BE2C (cell line): ENCODE measurements at regions not wholly inside any gene's neighbourhood (a gene's known extent, or its start where the extent isn't known, plus 50 kb on each side); places are given as distances from the start of the nearest gene placed in this dataset.

ENCODE experiments used
- DNase-seq: peaks from one replicate; pipeline ENCODE4 v3.0.0-alpha.2; 2020
- H3K27me3 ChIP-seq: fragments of 250-450 bp; sonication (Bioruptor Pico); 2 replicates; pipeline ENCODE4 v1.5.1; 2020; ENCODE audit warnings: mild to moderate bottlenecking
- H3K36me3 ChIP-seq: fragments of 250-450 bp; sonication (Bioruptor Pico); 2 replicates; pipeline ENCODE4 v1.5.1; 2020; ENCODE audit warnings: mild to moderate bottlenecking
- H3K4me1 ChIP-seq: fragments of 250-450 bp; sonication (Bioruptor Pico); 2 replicates; pipeline ENCODE4 v1.5.1; 2020
- H3K4me3 ChIP-seq: 2 replicates; pipeline ENCODE4 v1.5.1; 2011; ENCODE audit warnings: low read depth, low read length
- H3K9me3 ChIP-seq: fragments of 250-450 bp; sonication (Bioruptor Pico); 2 replicates; pipeline ENCODE4 v1.5.1; 2020
- TF ChIP-seq, protein P1 (sequence below): IDR thresholded peaks from 2 replicates; pipeline ENCODE4 v1.5.1; 2012; ENCODE audit warnings: mild to moderate bottlenecking, low read depth, low read length

DNA sequence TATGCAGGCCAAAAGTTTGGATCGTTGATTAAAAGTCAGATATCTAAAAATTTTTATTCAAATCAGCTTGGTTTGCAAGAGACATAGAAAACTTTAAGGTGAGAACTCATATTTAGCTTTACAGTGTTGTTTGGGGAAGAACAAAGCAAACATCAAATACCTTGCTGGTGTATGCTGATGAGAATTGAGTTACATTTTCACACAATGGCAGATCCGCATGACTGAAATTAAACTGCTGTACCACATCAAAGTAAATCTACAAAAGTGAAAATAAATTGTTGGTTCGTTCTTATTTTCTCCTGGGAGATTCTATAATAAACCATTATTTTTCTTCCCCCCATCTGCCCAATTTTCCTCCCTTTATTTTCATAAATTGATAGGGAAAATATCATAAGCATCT lies 198.2 kb upstream of the PCSK5 start:
- Histone ChIP-seq H3K4me3 (no peak overlapping the region), H3K36me3 (no peaks in the 10 kb centered on the region), H3K27me3 (no peaks in the 10 kb centered on the region), H3K4me1 (no peaks in the 10 kb centered on the region), H3K9me3 (no peaks in the 10 kb centered on the region)
- TF ChIP-seq, protein P1, sequence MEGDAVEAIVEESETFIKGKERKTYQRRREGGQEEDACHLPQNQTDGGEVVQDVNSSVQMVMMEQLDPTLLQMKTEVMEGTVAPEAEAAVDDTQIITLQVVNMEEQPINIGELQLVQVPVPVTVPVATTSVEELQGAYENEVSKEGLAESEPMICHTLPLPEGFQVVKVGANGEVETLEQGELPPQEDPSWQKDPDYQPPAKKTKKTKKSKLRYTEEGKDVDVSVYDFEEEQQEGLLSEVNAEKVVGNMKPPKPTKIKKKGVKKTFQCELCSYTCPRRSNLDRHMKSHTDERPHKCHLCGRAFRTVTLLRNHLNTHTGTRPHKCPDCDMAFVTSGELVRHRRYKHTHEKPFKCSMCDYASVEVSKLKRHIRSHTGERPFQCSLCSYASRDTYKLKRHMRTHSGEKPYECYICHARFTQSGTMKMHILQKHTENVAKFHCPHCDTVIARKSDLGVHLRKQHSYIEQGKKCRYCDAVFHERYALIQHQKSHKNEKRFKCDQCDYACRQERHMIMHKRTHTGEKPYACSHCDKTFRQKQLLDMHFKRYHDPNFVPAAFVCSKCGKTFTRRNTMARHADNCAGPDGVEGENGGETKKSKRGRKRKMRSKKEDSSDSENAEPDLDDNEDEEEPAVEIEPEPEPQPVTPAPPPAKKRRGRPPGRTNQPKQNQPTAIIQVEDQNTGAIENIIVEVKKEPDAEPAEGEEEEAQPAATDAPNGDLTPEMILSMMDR, result no peak
- no peak for DNase-seq

DNA sequence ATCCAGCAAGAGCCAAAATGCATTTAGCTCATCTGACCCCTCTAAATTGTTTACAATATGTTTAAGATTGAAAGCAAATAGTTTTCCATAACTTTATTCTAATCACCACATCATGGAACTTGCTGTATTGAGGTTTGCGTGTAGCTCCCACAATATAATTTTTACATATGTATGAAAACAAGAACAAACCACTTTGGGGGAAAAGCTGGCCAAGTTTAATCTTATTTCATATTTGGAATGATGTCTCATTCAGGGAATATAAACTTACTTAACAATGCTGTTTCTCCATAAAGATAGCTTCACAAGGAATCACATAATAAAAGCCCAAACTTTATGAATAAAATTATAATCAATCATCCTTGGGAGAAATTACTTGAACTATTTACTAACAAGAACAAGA lies 194.6 kb upstream of the PCSK5 start:
- Histone ChIP-seq H3K27me3 (no peaks in the 10 kb centered on the region), H3K4me1 (no peaks in the 10 kb centered on the region), H3K36me3 (no peaks in the 10 kb centered on the region), H3K4me3 (no peak overlapping the region), H3K9me3 (no peaks in the 10 kb centered on the region)
- no peak for DNase-seq
- TF ChIP-seq, protein P1, result no peak

DNA sequence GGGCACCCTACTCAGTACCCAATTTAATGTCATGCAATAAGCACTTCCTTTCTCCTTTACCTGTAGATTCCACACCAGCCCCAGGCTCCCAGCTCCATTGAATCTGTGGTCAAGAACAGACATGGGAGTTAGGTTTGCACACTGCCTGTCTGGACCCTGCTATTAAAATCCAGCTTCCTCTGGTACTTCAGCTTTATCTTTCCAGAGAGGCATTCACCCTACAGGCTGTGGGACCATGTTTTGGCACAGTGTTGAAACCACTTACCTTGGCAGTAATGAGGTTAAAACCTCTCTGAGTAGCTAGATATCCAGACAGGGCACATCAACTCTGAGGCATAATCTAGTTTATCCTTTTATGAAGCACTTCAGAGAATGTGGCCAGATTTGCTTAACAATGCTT lies 191.5 kb upstream of the PCSK5 start:
- H3K4me3 ChIP-seq, result no peak overlapping the region
- no peak for DNase-seq
- H3K9me3 ChIP-seq, result no peaks in the 10 kb centered on the region
- no peaks in the 10 kb centered on the region for H3K27me3 ChIP-seq
- TF ChIP-seq, protein P1, result no peak
- H3K4me1 ChIP-seq, result no peaks in the 10 kb centered on the region
- H3K36me3 ChIP-seq, result no peaks in the 10 kb centered on the region

DNA sequence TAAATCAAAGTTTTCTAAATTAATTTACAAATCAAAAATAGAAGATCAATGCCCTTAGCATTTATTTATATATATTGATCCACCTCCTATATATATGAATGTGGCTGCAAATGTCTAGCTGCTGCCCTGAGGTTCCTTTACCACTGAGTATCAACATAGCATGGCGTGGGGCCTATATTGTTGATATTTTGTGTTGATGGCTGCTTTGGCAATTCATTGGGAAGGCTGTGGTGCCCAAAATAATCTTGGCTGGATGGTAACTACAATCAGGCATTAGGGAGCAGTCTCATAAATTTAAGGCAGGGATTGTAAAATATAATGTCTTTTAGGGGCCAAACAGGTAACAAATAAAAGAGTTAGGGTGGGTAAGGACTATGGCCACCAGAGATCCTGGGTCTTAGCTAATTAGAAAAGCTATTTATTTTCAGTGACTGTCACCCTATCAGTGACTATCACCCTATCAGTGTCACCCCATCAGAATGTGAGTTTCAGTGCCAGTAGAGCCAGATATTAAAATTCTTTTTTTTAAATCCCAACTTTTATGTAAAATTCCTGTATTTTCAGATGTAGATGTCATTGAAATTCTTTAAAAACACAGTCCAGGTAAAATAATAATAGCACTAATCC lies 190.7 kb upstream of the PCSK5 start:
- Histone ChIP-seq H3K4me3 (no peak overlapping the region), H3K9me3 (no peaks in the 10 kb centered on the region), H3K4me1 (no peaks in the 10 kb centered on the region), H3K27me3 (no peaks in the 10 kb centered on the region), H3K36me3 (no peaks in the 10 kb centered on the region)
- TF ChIP-seq, protein P1, result no peak
- no peak for DNase-seq

DNA sequence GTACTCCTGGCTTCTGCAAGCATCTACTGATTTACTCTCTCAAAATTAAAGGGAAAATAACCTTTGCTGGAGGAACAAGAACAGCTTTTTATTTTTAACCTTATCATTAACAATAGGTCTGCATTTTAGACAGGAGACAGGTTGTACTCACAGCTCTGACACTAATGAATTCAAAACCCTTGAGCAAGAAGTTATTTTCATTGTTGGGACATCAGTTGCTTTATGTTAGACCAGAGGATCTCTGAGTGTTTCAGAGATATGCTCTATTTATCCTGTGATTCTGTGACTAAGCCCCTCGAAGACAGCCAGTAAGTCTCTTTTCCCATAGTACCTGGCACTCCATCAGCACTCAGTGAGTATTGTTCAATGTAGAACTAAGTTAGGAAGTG lies 190.2 kb upstream of the PCSK5 start:
- TF ChIP-seq, protein P1, result no peak
- no peaks in the 10 kb centered on the region for H3K27me3 ChIP-seq

DNA sequence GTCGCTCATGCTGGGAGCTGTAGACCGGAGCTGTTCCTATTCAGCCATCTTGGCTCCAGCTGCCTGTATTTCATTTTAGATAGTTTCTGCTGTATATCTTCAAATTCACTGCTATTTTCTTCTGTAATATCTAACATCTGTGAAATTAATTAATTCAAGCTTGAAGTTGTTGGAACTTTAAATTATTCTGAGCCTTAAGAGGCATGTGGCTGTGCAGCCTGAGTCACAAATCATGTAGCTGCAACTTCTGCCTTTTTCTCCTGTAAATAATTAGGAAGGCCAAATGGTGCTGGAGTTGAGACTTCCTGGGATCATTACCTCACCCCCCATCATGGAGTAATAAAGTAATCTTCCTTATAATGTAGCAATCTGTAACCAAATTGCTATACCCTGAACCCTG lies 183.3 kb upstream of the PCSK5 start:
- TF ChIP-seq, protein P1, result no peak
- no peak for DNase-seq
- Histone ChIP-seq H3K4me3 (no peak overlapping the region), H3K27me3 (no peaks in the 10 kb centered on the region), H3K4me1 (no peaks in the 10 kb centered on the region), H3K36me3 (no peaks in the 10 kb centered on the region), H3K9me3 (no peaks in the 10 kb centered on the region)

More for the DNA sequence above, 190.2 kb upstream of the PCSK5 start:
- Histone ChIP-seq H3K9me3 (no peaks in the 10 kb centered on the region), H3K4me1 (no peaks in the 10 kb centered on the region), H3K4me3 (no peak overlapping the region), H3K36me3 (no peaks in the 10 kb centered on the region)
- DNase-seq, result no peak
